Fibroblast of skin of back (primary cell): ENCODE measurements at regions not wholly inside any gene's neighbourhood (a gene's known extent, or its start where the extent isn't known, plus 50 kb on each side); places are given as distances from the start of the nearest gene placed in this dataset.

Source experiments
- DNase-seq: peaks from one replicate; pipeline ENCODE4 v3.0.0-alpha.2; 2013

GRCh38 chr12:25005376-25005775 is 56.5 kb upstream of the BCAT1 start:
- DNase-seq = no peak

- no peak for DNase-seq
Observed at GRCh38 chr12:25004447-25004846, 55.5 kb upstream of the BCAT1 start.

GRCh38 chr12:25001311-25001710 is 52.4 kb upstream of the BCAT1 start:
- no peak for DNase-seq
